HG03045 (cell line): ENCODE measurements at regions not wholly inside any gene's neighbourhood (a gene's known extent, or its start where the extent isn't known, plus 50 kb on each side); places are given as distances from the start of the nearest gene placed in this dataset.
"Not testable (repeated sequence)": the region's sequence is repeated elsewhere in the genome, so short reads cannot be mapped to it uniquely, and the experiment has no call there.

ENCODE experiments used
- ATAC-seq: cut with Tn5 transposase; IDR thresholded peaks from one replicate; pipeline ENCODE4 v1.9.1; 2021; ENCODE audit warnings: mild to moderate bottlenecking, moderate library complexity; ENCODE audit not compliant: unreplicated experiment

DNA sequence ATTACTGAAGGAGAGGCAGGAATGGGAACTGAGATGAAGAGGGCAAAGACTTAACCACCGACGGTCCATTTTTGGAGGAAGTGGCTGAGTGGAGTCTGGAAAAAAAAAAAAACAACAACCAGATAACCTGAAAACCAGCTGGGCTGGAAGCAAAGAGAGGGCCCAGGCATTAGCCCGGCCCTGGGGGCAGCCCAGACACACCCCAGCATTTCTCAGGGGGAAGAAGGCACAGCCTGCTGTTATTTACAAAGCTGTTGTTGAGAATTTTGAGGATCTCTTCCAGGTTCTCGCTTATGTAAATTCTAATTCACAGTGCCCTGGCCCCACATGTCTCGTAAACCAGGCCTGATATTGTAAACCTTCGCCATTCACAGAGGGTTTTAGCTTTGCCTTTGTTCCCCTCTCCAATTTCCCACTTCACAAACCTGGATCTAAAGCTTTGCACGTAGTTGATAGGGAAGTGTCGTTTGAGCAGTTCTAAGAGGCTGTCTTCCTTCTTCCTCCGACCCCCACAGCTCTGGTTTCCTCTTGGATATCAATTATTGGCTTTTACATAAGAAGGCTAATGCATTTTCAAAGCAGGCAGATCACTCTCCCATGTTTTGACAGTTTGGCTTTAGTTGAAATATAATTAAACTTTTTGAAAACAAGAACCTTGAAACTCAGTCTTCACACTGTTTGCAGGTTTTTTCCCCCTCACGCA is 161.8 kb upstream of the IRF2BP2 start:
- no peak for ATAC-seq

DNA sequence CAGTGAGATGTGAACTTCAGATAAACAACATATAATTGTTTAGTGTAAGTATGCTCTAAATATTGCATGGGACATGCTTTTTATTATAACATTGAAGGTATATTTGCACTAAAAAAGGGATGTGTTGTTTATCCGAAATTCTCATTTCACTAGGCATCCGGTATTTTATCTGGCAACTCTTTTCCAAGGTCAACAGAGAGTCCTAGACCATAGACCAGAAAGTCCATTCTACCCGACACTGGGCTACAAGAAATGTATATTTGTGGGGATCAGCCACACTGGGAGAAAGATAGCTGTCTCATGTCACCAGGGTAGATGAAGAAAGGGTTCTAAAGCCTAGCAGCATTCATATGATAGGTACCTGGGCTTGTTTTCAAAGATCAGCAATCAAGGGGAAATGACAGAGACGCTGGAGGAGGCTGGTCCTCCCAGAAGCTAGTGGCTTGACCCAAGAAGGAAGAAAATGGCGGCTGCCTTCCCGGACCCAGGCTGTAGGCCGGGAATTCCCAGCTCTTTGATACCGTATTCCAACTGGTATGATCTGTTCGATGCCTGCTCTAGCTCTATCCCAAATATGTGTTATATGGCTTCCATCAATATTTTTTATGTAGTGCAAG is 161.1 kb upstream of the IRF2BP2 start:
- ATAC-seq, result no peak

GRCh38 chr1:234769986-234770795 is 160.2 kb upstream of the IRF2BP2 start:
- no peak for ATAC-seq

DNA sequence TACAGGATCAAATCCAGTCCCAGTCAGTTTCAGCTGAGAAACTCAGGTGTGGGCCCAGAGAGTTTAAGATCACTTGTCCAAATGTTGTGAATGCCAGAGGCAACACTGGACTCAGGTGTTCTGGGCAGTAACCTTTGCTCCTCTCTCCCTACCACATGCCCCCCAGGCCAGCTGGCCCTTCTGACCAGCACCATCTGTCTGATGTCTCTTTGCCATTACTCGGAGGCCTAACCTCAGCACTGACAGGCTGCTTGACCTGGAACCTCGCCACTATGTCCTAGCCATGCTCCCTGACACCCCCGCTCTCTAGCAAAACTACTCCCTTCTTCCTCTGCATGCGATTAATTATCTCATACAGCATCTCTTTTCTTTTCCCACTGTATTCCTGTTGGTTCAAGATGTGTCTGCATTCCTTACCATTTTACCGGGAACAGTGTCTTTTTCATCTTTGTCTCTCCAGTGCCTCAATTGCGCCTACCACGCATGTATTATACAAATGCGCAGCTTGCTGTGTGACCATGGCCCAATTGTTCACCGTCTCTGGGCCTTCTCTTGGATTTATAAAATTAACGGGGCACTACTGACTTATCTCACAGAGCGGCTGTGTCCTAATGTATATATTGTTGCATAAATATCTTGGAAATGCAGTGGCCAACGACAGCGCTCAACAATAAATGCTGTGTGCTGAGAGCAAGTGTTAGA is 159.5 kb upstream of the IRF2BP2 start:
- no peak for ATAC-seq

DNA sequence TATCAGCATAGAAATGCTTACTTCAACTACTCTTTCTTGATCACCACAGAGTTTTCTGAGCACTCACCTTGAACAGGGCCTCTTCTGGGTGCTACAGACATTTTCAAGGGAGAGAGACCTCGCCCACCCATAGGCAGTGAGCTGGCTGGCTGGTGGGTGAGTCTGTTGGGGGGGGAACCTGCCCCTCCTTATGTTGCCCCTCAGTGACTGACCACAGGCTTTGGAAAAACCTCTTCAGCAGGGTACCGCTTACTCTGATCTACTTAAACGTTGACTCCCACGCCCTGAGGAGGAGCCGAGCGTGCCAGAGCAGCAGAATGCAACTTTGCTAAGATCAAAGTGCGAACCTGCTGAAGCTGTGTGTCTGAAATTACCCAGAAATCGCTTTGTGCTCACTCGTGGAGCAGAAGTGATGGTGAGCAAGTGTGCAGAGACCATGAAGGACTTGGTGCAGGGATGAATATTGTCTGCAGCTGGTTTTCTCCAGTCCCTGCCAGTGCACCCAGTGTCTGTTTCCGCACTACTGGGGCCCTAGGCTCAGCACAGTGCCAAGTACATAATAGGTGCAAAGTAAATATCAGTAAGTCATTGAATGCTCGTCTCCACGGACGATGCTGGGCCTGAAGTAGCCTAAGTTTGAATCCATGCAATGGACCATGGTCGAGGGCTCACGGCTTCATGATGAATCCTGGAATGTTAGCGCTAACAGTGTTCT is 158.7 kb upstream of the IRF2BP2 start:
- ATAC-seq, result no peak

- no peak for ATAC-seq
These were observed 158.2 kb upstream of the IRF2BP2 start for GRCh38 chr1:234768171-234768568.

- ATAC-seq, result no peak
These were observed 155.7 kb upstream of the IRF2BP2 start for GRCh38 chr1:234765672-234766071.

DNA sequence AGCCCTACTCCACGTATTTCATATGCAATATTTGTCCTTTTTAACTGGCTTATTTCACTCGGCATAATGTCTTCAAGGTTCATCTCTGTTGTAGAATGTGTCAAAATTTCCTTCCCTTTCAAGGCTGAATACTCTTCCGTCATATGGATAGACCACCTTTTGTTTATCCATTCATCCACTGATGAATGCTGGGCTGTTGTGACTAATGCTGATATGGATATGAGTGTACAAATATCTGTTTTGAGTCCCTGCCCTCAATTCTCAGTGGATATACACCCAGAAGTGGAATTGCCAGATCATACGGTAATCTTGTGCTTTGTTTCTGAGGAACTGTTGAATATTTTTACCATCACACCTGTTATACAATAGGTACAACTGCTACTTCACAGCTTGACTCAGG is 155.2 kb upstream of the IRF2BP2 start:
- no peak for ATAC-seq

GRCh38 chr1:234763910-234764309 is 153.9 kb upstream of the IRF2BP2 start:
- ATAC-seq, result no peak

DNA sequence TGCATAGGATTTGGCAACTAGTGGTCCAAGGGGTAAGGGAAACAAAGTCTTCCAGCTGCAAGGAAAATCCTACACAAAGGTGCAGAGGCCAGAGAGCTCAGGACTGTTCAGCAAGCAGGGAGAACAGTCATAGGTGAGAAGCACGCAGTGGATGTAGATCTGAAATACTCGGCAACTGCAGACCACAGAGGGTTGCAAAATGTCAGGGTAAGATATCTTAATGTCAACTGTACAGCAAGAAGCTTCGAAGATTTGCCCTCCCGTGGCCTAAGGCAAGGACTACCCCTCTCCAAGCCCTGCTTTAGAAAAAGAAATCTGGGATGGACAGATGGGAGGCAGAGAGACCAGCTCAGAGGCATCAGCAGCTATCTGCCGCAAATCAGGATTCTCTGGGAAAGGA is 153.4 kb upstream of the IRF2BP2 start:
- no peak for ATAC-seq

GRCh38 chr1:234762127-234762526 is 152.1 kb upstream of the IRF2BP2 start:
- ATAC-seq, result not testable (repeated sequence)

- no peak for ATAC-seq
These were observed 150.3 kb upstream of the IRF2BP2 start for GRCh38 chr1:234760303-234760723.

DNA sequence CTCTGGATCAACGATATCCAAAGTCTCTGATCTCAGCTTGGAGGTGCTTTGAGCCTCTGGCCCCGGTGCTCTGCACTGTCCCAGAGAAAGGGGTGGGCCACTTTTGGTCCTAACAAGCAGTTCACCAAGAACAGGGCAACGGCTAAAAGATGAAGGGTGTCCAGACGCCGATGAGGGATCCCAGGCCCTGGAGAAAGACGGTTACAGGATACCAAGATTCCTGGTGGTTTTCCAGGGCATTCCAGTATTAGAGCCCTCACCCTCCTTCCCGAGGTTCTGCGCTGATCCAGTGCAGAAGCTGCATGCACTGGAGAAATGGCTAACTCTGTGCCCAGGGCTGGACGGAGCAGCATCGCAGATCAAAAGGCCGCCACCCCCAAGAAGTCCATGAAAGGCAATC is 149.9 kb upstream of the IRF2BP2 start:
- no peak for ATAC-seq

GRCh38 chr1:234758851-234759250 is 148.9 kb upstream of the IRF2BP2 start:
- no peak for ATAC-seq

DNA sequence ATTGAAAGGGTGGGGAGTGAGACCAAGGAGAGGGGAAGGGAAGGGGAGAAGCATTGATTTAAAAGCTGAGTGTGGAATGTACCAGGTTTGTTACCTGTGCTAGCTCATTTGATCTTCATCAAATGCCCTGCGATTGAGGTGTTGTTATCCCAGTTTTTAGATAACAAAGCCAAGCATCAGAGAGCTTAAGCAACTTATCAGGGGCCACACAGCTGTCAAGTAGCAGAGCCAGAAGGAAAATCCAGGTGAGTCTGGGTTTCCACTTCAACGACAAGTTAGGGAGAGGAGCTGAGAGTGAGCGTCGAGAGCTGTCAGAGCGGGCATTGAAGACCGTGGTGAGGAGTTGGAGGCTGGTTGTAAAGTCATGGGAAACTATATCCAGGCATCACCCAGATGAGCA is 146.9 kb upstream of the IRF2BP2 start:
- ATAC-seq, result no peak

GRCh38 chr1:234756066-234756774 is 146.2 kb upstream of the IRF2BP2 start:
- ATAC-seq, result no peak

GRCh38 chr1:234755449-234755863 is 145.5 kb upstream of the IRF2BP2 start:
- no peak for ATAC-seq

GRCh38 chr1:234753979-234754378 is 144.0 kb upstream of the IRF2BP2 start:
- no peak for ATAC-seq

DNA sequence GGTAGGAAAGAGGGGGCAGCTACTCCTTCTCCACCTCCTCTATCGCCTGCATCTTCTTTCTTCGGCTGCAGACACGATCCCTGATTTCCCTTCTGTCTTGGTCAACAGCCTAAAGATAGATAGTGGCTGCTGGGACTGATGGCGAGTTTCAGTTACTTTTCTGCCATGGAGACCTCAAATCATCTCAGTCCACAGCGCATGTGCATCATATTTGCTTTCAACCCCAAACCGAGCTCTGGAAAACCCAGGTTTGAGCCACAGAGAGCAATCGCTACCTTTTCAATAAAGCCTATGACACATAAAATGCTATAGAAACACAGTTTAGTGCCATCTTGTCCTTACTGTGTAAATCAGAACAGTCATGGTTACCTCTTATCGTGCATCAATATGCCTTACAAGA is 142.9 kb upstream of the IRF2BP2 start:
- no peak for ATAC-seq

- ATAC-seq, result no peak
These were observed 141.7 kb upstream of the IRF2BP2 start for GRCh38 chr1:234751678-234752077.
